GM23338 (cell line): ENCODE measurements at regions not wholly inside any gene's neighbourhood (a gene's known extent, or its start where the extent isn't known, plus 50 kb on each side); places are given as distances from the start of the nearest gene placed in this dataset.

Experiments used
- ATAC-seq: fragments of 200-7000 bp; cut with Tn5 transposase; 3 replicates; pipeline ENCODE4 v1.9.1; 2020
- DNase-seq: peaks from one replicate; pipeline ENCODE4 v3.0.0-alpha.2; 2015; ENCODE audit warnings: low spot score
- H2AFZ ChIP-seq: fragments of 200-600 bp; sonication (generic); 2 replicates; pipeline ENCODE4 v1.8.0; 2016; ENCODE audit warnings: antibody characterized with exemption, mild to moderate bottlenecking, moderate library complexity
- H3F3A ChIP-seq: fragments of 200-600 bp; sonication (generic); replicated peaks from 2 replicates; pipeline ENCODE4 v1.8.0; 2017; ENCODE audit warnings: antibody characterized with exemption, mixed run types, low read depth
- H3K27ac ChIP-seq: fragments of 200-600 bp; sonication (generic); 2 replicates; pipeline ENCODE4 v1.6.1; 2016; ENCODE audit warnings: low read depth
- H3K27me3 ChIP-seq: fragments of 200-600 bp; sonication (generic); 2 replicates; pipeline ENCODE4 v1.8.0; 2016; ENCODE audit warnings: mild to moderate bottlenecking, mixed run types, moderate library complexity; ENCODE audit not compliant: insufficient read depth
- H3K36me3 ChIP-seq: fragments of 200-600 bp; sonication (generic); 2 replicates; pipeline ENCODE4 v1.8.0; 2016; ENCODE audit warnings: mild to moderate bottlenecking; ENCODE audit not compliant: insufficient read depth
- H3K4me1 ChIP-seq: fragments of 200-600 bp; sonication (generic); 2 replicates; pipeline ENCODE4 v1.8.0; 2016; ENCODE audit warnings: mild to moderate bottlenecking, moderate library complexity; ENCODE audit not compliant: insufficient read depth
- H3K4me2 ChIP-seq: fragments of 200-600 bp; sonication (generic); 2 replicates; pipeline ENCODE4 v1.7.1; 2017; ENCODE audit warnings: mixed run types
- H3K4me3 ChIP-seq: fragments of 200-600 bp; sonication (generic); 2 replicates; pipeline ENCODE4 v1.6.1; 2016; ENCODE audit warnings: mixed run types
- H3K79me2 ChIP-seq: fragments of 200-600 bp; sonication (generic); replicated peaks from 2 replicates; pipeline ENCODE4 v1.8.0; 2017; ENCODE audit warnings: mild to moderate bottlenecking; ENCODE audit not compliant: insufficient read depth
- H3K9me2 ChIP-seq: fragments of 200-600 bp; sonication (generic); 2 replicates; pipeline ENCODE4 v1.8.0; 2017; ENCODE audit not compliant: insufficient read depth
- H4K20me1 ChIP-seq: fragments of 200-600 bp; sonication (generic); replicated peaks from 2 replicates; pipeline ENCODE4 v1.8.0; 2017; ENCODE audit warnings: mild to moderate bottlenecking; ENCODE audit not compliant: insufficient read depth
- H3K27ac Mint-ChIP-seq: 2 replicates; pipeline ENCODE4 v1.8.0; 2020; ENCODE audit warnings: inconsistent platforms, mild to moderate bottlenecking, moderate library complexity, mixed read lengths
- H3K27me3 Mint-ChIP-seq: 3 replicates; pipeline ENCODE4 v1.8.0; 2022; ENCODE audit warnings: low read depth, mild to moderate bottlenecking, moderate library complexity, mixed read lengths, inconsistent platforms; ENCODE audit not compliant: insufficient read depth, poor library complexity
- H3K36me3 Mint-ChIP-seq: 3 replicates; pipeline ENCODE4 v1.8.0; 2021; ENCODE audit warnings: low read depth, mild to moderate bottlenecking, inconsistent platforms, moderate library complexity, mixed read lengths
- H3K4me1 Mint-ChIP-seq: 3 replicates; pipeline ENCODE4 v1.8.0; 2020; ENCODE audit warnings: mild to moderate bottlenecking, inconsistent platforms, mixed read lengths
- H3K4me3 Mint-ChIP-seq: 3 replicates; pipeline ENCODE4 v1.8.0; 2021; ENCODE audit warnings: moderate library complexity, mild to moderate bottlenecking, inconsistent platforms, mixed read lengths
- H3K9me3 Mint-ChIP-seq: 3 replicates; pipeline ENCODE4 v1.8.0; 2020; ENCODE audit warnings: moderate library complexity, mild to moderate bottlenecking, inconsistent platforms, mixed read lengths
- CREB1 ChIP-seq: fragments of 250-450 bp; sonication (Bioruptor Pico); IDR thresholded peaks from 2 replicates; pipeline ENCODE4 v1.5.0; 2020; ENCODE audit warnings: low read depth, mild to moderate bottlenecking, moderate library complexity
- ETS1 ChIP-seq: IDR thresholded peaks from 2 replicates; pipeline ENCODE4 v1.6.1; 2016; ENCODE audit warnings: antibody characterized with exemption
- EZH2 ChIP-seq: fragments of 200-600 bp; sonication (generic); IDR thresholded peaks from one replicate; pipeline ENCODE4 v1.8.0; 2017; ENCODE audit warnings: antibody characterized with exemption, mild to moderate bottlenecking, low read depth; ENCODE audit not compliant: unreplicated experiment
- EZH2phosphoT487 ChIP-seq: fragments of 200-600 bp; sonication (generic); IDR thresholded peaks from one replicate; pipeline ENCODE4 v1.8.1; 2018; ENCODE audit warnings: antibody characterized with exemption; ENCODE audit not compliant: unreplicated experiment
- JUNB ChIP-seq: IDR thresholded peaks from one replicate; pipeline ENCODE4 v1.6.1; 2016; ENCODE audit warnings: antibody characterized with exemption; ENCODE audit not compliant: unreplicated experiment
- NANOG ChIP-seq: IDR thresholded peaks from 2 replicates; pipeline ENCODE4 v1.6.1; 2016; ENCODE audit warnings: antibody characterized with exemption, borderline replicate concordance
- STAT1 ChIP-seq: IDR thresholded peaks from one replicate; pipeline ENCODE4 v1.6.1; 2016; ENCODE audit warnings: antibody characterized with exemption; ENCODE audit not compliant: unreplicated experiment
- ZNF331 ChIP-seq: fragments of 250-450 bp; sonication (Bioruptor Pico); IDR thresholded peaks from 2 replicates; pipeline ENCODE4 v1.5.0; 2020; ENCODE audit warnings: low read depth, mild to moderate bottlenecking, moderate library complexity
- ZNF462 ChIP-seq: fragments of 250-450 bp; sonication (Bioruptor Pico); IDR thresholded peaks from 2 replicates; pipeline ENCODE4 v1.5.0; 2020; ENCODE audit warnings: mild to moderate bottlenecking, moderate library complexity

- TF ChIP-seq ZNF462 (CRISPR knock-in tag) (no peak), CREB1 (CRISPR knock-in tag) (no peak)
These were observed 136.3 kb downstream of the TMEM144 start (continued) for GRCh38 chr4:158346576-158346975.

- H4K20me1 ChIP-seq, result no peaks in the 10 kb centered on the region
- no peak overlapping the region for H3K27ac ChIP-seq
- no peaks in the 10 kb centered on the region for H3F3A ChIP-seq
- H3K36me3 ChIP-seq, result no peaks in the 10 kb centered on the region
- 0 out of 2 replicates have a peak, but pooled peaks cover 3% of the 10 kb centered on the region for H3K4me1 ChIP-seq
- H3K79me2 ChIP-seq, result no peaks in the 10 kb centered on the region
- H3K9me2 ChIP-seq, result 0 out of 2 replicates have a peak, but pooled peaks cover 3% of the 10 kb centered on the region
- H3K9me3 Mint-ChIP-seq, result no peaks in the 10 kb centered on the region
- no peaks in the 10 kb centered on the region for H3K27me3 Mint-ChIP-seq
- H3K4me1 Mint-ChIP-seq, result peaks cover 4% of the 10 kb centered on the region; the same call in 2 of the 3 replicates
- ATAC-seq (no peak), DNase-seq (no peak)
- H2AFZ ChIP-seq, result no peak overlapping the region
- H3K27ac Mint-ChIP-seq, result no peak overlapping the region
- H3K27me3 ChIP-seq, result no peaks in the 10 kb centered on the region
- no peak overlapping the region for H3K4me3 Mint-ChIP-seq
- no peak overlapping the region for H3K4me3 ChIP-seq
- TF ChIP-seq EZH2phosphoT487, result no peak
- no peak for TF ChIP-seq EZH2
- no peak for TF ChIP-seq ZNF331
- TF ChIP-seq ZNF462 (CRISPR knock-in tag), result no peak
- TF ChIP-seq NANOG, result no peak
- TF ChIP-seq STAT1, result no peak
- no peak for TF ChIP-seq JUNB
- no peak for TF ChIP-seq ETS1
- H3K36me3 Mint-ChIP-seq, result no peaks in the 10 kb centered on the region
- no peak overlapping the region for H3K4me2 ChIP-seq
These were observed 137.3 kb downstream of the TMEM144 start for GRCh38 chr4:158347556-158347955.
